ENCODE measurements at regions not wholly inside any gene's neighbourhood (a gene's known extent, or its start where the extent isn't known, plus 50 kb on each side); places are given as distances from the start of the nearest gene placed in this dataset.

- no peak overlapping the region for H3K4me3 ChIP-seq (ENCODE audit: low read length)
- no peak for DNase-seq (ENCODE audit: low read depth)
- TF ChIP-seq CTCF (conservative IDR thresholded peaks at IDR 0.05; ENCODE audit: low read depth, low read length), result no peak
These were observed 135.1 kb upstream of the CHST15 start for GRCh38 chr10:124228471-124228870.

- H3K4me3 ChIP-seq (ENCODE audit: low read length), result no peak overlapping the region
- TF ChIP-seq CTCF (conservative IDR thresholded peaks at IDR 0.05; ENCODE audit: low read depth, low read length), result no peak
- no peak for DNase-seq (ENCODE audit: low read depth)
These were observed 134.6 kb upstream of the CHST15 start for GRCh38 chr10:124227988-124228387.

GRCh38 chr10:124227055-124227975 lies 133.9 kb upstream of the CHST15 start:
- no peak for TF ChIP-seq CTCF (conservative IDR thresholded peaks at IDR 0.05; ENCODE audit: low read depth, low read length)
- H3K4me3 ChIP-seq (ENCODE audit: low read length), result no peak overlapping the region
- no peak for DNase-seq (ENCODE audit: low read depth)

GRCh38 chr10:124226271-124227054 lies 133.1 kb upstream of the CHST15 start:
- DNase-seq (ENCODE audit: low read depth), result no peak
- no peak for TF ChIP-seq CTCF (conservative IDR thresholded peaks at IDR 0.05; ENCODE audit: low read depth, low read length)
- H3K4me3 ChIP-seq (ENCODE audit: low read length), result no peak overlapping the region

GRCh38 chr10:124225467-124226270 lies 132.3 kb upstream of the CHST15 start:
- TF ChIP-seq CTCF (conservative IDR thresholded peaks at IDR 0.05; ENCODE audit: low read depth, low read length), result no peak
- H3K4me3 ChIP-seq (ENCODE audit: low read length), result no peak overlapping the region
- no peak for DNase-seq (ENCODE audit: low read depth)

- DNase-seq (ENCODE audit: low read depth), result no peak
- TF ChIP-seq CTCF (conservative IDR thresholded peaks at IDR 0.05; ENCODE audit: low read depth, low read length), result no peak
- no peak overlapping the region for H3K4me3 ChIP-seq (ENCODE audit: low read length)
These were observed 131.7 kb upstream of the CHST15 start for GRCh38 chr10:124225029-124225466.

All from retinal pigment epithelial cell (primary cell).